Tibial artery (tissue), 4 donors: ENCODE measurements at regions not wholly inside any gene's neighbourhood (a gene's known extent, or its start where the extent isn't known, plus 50 kb on each side); places are given as distances from the start of the nearest gene placed in this dataset.
"Not testable (repeated sequence)": the region's sequence is repeated elsewhere in the genome, so short reads cannot be mapped to it uniquely, and the experiment has no call there.

Experiments used
- DNase-seq, 2 donors: peaks; one replicate each; pipeline ENCODE4 v3.0.0-alpha.2; 2019
- H3K27ac ChIP-seq, 2 donors: fragments of 200-600 bp; sonication (generic) in 1 of 2; 1 replicate in 1 of 2; 2 replicates in 1 of 2; pipeline ENCODE4 v1.5.1; 2018 to 2019; ENCODE audit warnings: mild to moderate bottlenecking in 1 of 2
- H3K27me3 ChIP-seq, 2 donors: fragments of 200-600 bp; sonication (generic) in 1 of 2; one replicate each; pipeline versions ENCODE4 v1.5.1 to v1.6.0; 2016 to 2019
- H3K36me3 ChIP-seq, 3 donors: fragments of 200-600 bp; sonication (generic) in 2 of 3; one replicate each; pipeline ENCODE4 v1.5.1; 2016 to 2019; ENCODE audit warnings: mild to moderate bottlenecking in 2 of 3
- H3K4me1 ChIP-seq, 4 donors: fragments of 200-600 bp; sonication (generic) in 2 of 4; 1 replicate in 3 of 4; 2 replicates in 1 of 4; pipeline ENCODE4 v1.5.1; 2016 to 2019
- H3K4me3 ChIP-seq, 2 donors: fragments of 200-600 bp; sonication (generic) in 1 of 2; 1 replicate in 1 of 2; 2 replicates in 1 of 2; pipeline ENCODE4 v1.5.1; 2018 to 2019; ENCODE audit warnings: mild to moderate bottlenecking in 2 of 2
- H3K9me3 ChIP-seq, 3 donors: fragments of 200-600 bp; sonication (generic) in 1 of 3; one replicate each; pipeline ENCODE4 v1.5.1; 2016 to 2019
- intact Hi-C: fragments of 100-400 bp; cut with DNase I; formaldehyde crosslinking; loops from one replicate; pipeline ENCODE4 v1.15.0; 2023; ENCODE audit warnings: low total_unique reads
- TF ChIP-seq, protein P1 (sequence below), 2 experiments: fragments of 200-600 bp in 1 of 2; fragments of 450-650 bp in 1 of 2; IDR thresholded peaks; one replicate each; pipeline ENCODE4 v1.5.1; 2017 to 2019; ENCODE audit warnings: antibody characterized with exemption in 2 of 2, mild to moderate bottlenecking in 1 of 2, moderate library complexity in 1 of 2

DNA sequence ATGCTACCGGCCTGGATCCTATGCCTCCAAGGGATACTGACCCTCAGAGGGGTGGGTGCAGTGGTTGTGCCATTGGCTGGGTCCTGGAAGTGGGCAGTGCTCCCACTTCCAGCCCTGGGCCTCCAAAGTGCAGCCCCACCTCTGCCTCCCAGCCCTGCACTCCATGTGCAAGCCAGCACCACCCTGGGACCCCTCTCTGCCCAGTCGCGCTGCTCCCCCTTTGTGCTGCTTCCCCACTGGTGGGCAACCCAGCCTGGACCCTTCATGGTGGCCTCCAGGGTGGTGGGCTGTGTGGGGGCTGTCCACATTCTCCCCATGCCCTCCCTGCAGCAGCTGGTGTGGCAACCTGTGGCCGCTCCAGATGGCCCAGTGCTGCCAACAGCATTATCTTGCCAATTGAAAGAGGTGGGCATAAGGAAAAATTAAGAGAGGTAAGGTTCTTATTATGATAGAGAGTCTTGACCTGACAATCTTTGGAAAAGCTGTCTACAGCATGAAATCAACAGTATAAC, 309.7 kb downstream of the GUCY2F start:
- TF ChIP-seq, protein P1, sequence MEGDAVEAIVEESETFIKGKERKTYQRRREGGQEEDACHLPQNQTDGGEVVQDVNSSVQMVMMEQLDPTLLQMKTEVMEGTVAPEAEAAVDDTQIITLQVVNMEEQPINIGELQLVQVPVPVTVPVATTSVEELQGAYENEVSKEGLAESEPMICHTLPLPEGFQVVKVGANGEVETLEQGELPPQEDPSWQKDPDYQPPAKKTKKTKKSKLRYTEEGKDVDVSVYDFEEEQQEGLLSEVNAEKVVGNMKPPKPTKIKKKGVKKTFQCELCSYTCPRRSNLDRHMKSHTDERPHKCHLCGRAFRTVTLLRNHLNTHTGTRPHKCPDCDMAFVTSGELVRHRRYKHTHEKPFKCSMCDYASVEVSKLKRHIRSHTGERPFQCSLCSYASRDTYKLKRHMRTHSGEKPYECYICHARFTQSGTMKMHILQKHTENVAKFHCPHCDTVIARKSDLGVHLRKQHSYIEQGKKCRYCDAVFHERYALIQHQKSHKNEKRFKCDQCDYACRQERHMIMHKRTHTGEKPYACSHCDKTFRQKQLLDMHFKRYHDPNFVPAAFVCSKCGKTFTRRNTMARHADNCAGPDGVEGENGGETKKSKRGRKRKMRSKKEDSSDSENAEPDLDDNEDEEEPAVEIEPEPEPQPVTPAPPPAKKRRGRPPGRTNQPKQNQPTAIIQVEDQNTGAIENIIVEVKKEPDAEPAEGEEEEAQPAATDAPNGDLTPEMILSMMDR (IDR thresholded peaks at IDR 0.05), result no peak
- no peaks in the 10 kb centered on the region for H3K27me3 ChIP-seq
- no peaks in the 10 kb centered on the region for H3K4me1 ChIP-seq
- H3K9me3 ChIP-seq, result peaks cover 0 to 8% (median under 1%) of the 10 kb centered on the region in 3 donors
- no peak for DNase-seq
- no peak overlapping the region for H3K27ac ChIP-seq
- H3K4me3 ChIP-seq, result no peak overlapping the region
- no peaks in the 10 kb centered on the region for H3K36me3 ChIP-seq
- intact Hi-C loops, result no loop called here

DNA sequence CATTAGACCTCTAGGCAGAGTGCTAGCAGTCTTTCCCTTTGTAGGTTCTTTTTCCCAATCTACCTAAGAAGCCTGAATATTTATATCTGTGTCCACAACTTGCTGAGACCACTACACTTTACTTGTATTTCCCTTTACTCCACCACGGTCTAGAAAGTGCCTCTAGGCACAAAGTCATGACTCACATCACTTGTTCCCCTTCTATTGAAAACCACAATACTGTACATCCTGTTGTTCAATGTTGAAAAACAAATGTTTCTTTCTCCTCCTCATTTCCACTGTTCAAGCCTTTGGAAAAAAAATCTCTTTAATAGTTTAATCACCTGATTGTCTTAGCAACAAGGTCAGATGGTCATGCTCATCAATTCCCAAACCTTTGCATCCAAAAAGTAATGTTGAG, 326.7 kb downstream of the GUCY2F start:
- TF ChIP-seq, protein P1 (IDR thresholded peaks at IDR 0.05), result no peak
- Histone ChIP-seq H3K4me3 (no peak overlapping the region), H3K27me3 (no peaks in the 10 kb centered on the region), H3K36me3 (no peaks in the 10 kb centered on the region), H3K27ac (no peak overlapping the region), H3K9me3 (peaks cover 0 to 8% (median 5%) of the 10 kb centered on the region in 3 donors), H3K4me1 (no peaks in the 10 kb centered on the region)
- DNase-seq, result no peak
- intact Hi-C loops, result no loop called here

DNA sequence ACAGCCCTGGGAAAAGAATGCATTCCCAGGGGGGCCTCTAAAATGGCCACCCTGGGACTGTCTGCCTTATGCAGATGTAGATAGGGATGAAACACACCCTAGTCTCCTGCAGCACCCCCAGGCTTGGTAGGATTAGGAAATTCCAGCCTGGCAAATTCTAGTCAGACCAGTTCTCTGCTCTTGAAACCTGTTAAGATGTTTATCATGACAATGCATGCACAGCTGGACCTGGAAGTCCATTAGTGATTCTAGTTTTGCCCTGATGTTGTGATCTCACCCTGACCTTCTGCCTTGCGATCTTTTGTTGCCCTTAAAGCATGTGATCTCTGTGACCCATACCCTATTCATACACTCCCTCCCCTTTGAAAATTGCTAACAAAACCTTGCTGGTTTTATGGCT, 337.7 kb downstream of the GUCY2F start:
- DNase-seq, H3K36me3 ChIP-seq, H3K4me3 ChIP-seq, H3K4me1 ChIP-seq, H3K27me3 ChIP-seq, intact Hi-C loops, H3K27ac ChIP-seq: not testable (repeated sequence)
- peaks cover 0 to 26% (median 12%) of the 10 kb centered on the region in 3 donors for H3K9me3 ChIP-seq

DNA sequence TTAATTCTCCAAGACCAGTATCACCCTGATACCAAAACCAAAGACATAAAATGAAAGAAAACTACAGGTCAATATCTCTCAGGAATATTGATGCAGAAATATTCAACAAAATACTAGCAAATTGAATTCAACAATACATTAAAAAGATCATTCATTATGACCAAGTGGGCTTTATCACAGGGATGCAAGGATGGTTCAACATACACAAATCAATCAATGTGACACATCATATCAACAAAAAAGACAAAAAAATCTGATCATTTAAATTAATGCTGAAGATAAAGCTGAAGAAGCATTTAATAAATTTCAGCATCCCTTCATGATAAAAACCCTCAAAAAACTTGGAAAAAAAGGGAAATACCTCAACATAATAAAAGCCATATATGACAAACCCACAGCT, 341.4 kb downstream of the GUCY2F start:
- no peak overlapping the region for H3K27ac ChIP-seq
- TF ChIP-seq, protein P1 (IDR thresholded peaks at IDR 0.05), result no peak
- intact Hi-C loops, result no loop called here

DNA sequence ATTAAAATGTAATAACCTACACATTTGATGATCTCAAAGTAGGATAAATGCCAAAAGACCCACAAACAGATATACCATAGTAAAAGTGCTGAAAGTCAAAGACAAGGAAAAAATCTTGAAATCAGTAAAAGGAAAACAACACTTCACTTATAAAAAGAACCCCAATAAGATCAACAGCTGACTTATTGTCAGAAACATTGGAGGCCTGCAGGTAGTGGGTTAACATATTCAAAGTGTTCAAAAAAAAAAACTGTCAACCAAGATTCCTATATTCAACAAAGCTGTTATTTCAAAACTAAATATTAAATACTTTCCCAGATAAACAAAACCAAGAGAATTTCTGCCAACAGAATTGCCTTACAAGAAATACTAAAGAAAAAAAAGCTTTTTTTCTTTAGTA, 347.1 kb downstream of the GUCY2F start:
- Histone ChIP-seq H3K4me3 (no peak overlapping the region), H3K9me3 (peaks cover 0 to 33% (median 4%) of the 10 kb centered on the region in 3 donors), H3K4me1 (no peaks in the 10 kb centered on the region), H3K27me3 (no peaks in the 10 kb centered on the region), H3K36me3 (no peaks in the 10 kb centered on the region), H3K27ac (no peak overlapping the region)
- no peak for DNase-seq
- TF ChIP-seq, protein P1 (IDR thresholded peaks at IDR 0.05), result no peak
- intact Hi-C loops, result no loop called here

More for the DNA sequence above, 341.4 kb downstream of the GUCY2F start:
- no peak for DNase-seq
- Histone ChIP-seq H3K4me1 (no peaks in the 10 kb centered on the region), H3K4me3 (no peak overlapping the region), H3K36me3 (no peaks in the 10 kb centered on the region), H3K27me3 (no peaks in the 10 kb centered on the region), H3K9me3 (peaks cover 0 to 49% (median 17%) of the 10 kb centered on the region in 3 donors)

DNA sequence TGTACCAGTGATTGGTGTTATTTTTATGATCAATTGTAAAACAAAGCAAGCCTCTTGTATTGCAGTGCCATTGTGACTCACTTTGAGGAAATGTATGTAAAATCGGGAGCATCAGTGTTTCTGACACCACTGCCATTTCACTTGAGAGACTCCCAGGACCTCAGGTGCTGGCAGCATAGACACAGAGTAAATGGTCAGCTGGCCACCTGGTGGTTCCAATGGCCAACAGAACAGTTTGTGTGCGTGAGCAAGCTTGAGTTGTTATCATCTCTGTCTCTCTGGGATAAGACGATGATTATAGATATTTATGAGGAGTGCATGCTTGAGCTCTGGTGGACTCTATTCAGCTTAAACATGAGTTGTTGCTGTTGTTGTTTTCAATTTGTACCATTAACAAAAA, 356.6 kb downstream of the GUCY2F start:
- H3K4me1 ChIP-seq, result no peaks in the 10 kb centered on the region

More for the DNA sequence above, 356.6 kb downstream of the GUCY2F start:
- Histone ChIP-seq H3K27me3 (no peaks in the 10 kb centered on the region), H3K36me3 (no peaks in the 10 kb centered on the region), H3K9me3 (no peaks in the 10 kb centered on the region), H3K27ac (no peak overlapping the region), H3K4me3 (no peak overlapping the region)
- TF ChIP-seq, protein P1 (IDR thresholded peaks at IDR 0.05), result no peak
- DNase-seq, result no peak
- intact Hi-C loops, result no loop called here
